Tibial nerve (tissue), 4 donors: ENCODE measurements at regions not wholly inside any gene's neighbourhood (a gene's known extent, or its start where the extent isn't known, plus 50 kb on each side); places are given as distances from the start of the nearest gene placed in this dataset.

ENCODE experiments used
- DNase-seq, 2 donors: peaks; one replicate each; pipeline ENCODE4 v3.0.0-alpha.2; 2019; ENCODE audit warnings: low spot score in 2 of 2
- H3K27ac ChIP-seq, 4 donors: fragments of 200-600 bp; sonication (generic) in 3 of 4; one replicate each; pipeline ENCODE4 v1.5.1; 2017 to 2019; ENCODE audit warnings: mild to moderate bottlenecking in 1 of 4
- H3K27me3 ChIP-seq, 2 donors: fragments of 200-600 bp; sonication (generic) in 1 of 2; one replicate each; pipeline versions ENCODE4 v1.5.1 to v1.6.0; 2017 to 2019
- H3K36me3 ChIP-seq, 3 donors: fragments of 200-600 bp; sonication (generic); one replicate each; pipeline ENCODE4 v1.5.1; 2018 to 2019
- H3K4me1 ChIP-seq, 4 donors: fragments of 200-600 bp; sonication (generic) in 3 of 4; one replicate each; pipeline ENCODE4 v1.5.1; 2017 to 2019
- H3K4me3 ChIP-seq, 4 donors: fragments of 200-600 bp; sonication (generic) in 3 of 4; one replicate each; pipeline ENCODE4 v1.5.1; 2017 to 2019; ENCODE audit warnings: mild to moderate bottlenecking in 1 of 4, moderate library complexity in 1 of 4
- H3K9me3 ChIP-seq, 4 donors: fragments of 200-600 bp; sonication (generic) in 3 of 4; one replicate each; pipeline ENCODE4 v1.5.1; 2017 to 2019
- CTCF ChIP-seq, 5 experiments: fragments of 200-600 bp in 3 of 5; fragments of 450-650 bp in 2 of 5; sonication (generic) in 3 of 5; IDR thresholded peaks; one replicate each; pipeline ENCODE4 v1.5.1; 2016 to 2019; ENCODE audit warnings: antibody characterized with exemption in 5 of 5, mild to moderate bottlenecking in 3 of 5, moderate library complexity in 2 of 5
- EP300 ChIP-seq, 2 donors: sonication (generic); formaldehyde crosslinking; IDR thresholded peaks; one replicate each; pipeline ENCODE4 v1.6.1; 2017; ENCODE audit warnings: antibody characterized with exemption in 2 of 2, mild to moderate bottlenecking in 1 of 2
- POLR2A ChIP-seq, 2 donors: fragments of 450-650 bp; IDR thresholded peaks; one replicate each; pipeline ENCODE4 v1.6.1; 2017; ENCODE audit warnings: antibody characterized with exemption in 2 of 2, mild to moderate bottlenecking in 2 of 2, moderate library complexity in 2 of 2
- WGBS, 2 donors: methylation state at CpG; one replicate each; pipeline ENCODE4 v1.1.5; 2018; 5-methylcytosine and 5-hydroxymethylcytosine counted together

- TF ChIP-seq POLR2A (IDR thresholded peaks at IDR 0.05) (no peak), CTCF (IDR thresholded peaks at IDR 0.05) (peak; percentile 32 to 69 (median 56)), EP300 (IDR thresholded peaks at IDR 0.05) (no peak)
- no peaks in the 10 kb centered on the region for H3K27me3 ChIP-seq
- no peaks in the 10 kb centered on the region for H3K36me3 ChIP-seq
- no peak overlapping the region for H3K27ac ChIP-seq
- peaks cover 0 to 12% (median 0%) of the 10 kb centered on the region in 4 donors for H3K4me1 ChIP-seq
- no peaks in the 10 kb centered on the region for H3K9me3 ChIP-seq
- WGBS, 2 donors = 17 to 24% methylated on average over 5 of the region's 5 CpGs
- no peak overlapping the region for H3K4me3 ChIP-seq
- no peak for DNase-seq
Measured at GRCh38 chr21:26717146-26717739, 128.0 kb downstream of the ADAMTS1 start.

- 17 to 18% methylated on average over 7 of the region's 7 CpGs for WGBS, 2 donors
- H3K27ac ChIP-seq = no peak overlapping the region
- H3K27me3 ChIP-seq = no peaks in the 10 kb centered on the region
- peaks cover 0 to 12% (median 0%) of the 10 kb centered on the region in 4 donors for H3K4me1 ChIP-seq
- no peaks in the 10 kb centered on the region for H3K9me3 ChIP-seq
- DNase-seq = peak in 1 of 2 donors; percentile 52
- H3K36me3 ChIP-seq = no peaks in the 10 kb centered on the region
- no peak overlapping the region for H3K4me3 ChIP-seq
- TF ChIP-seq CTCF (IDR thresholded peaks at IDR 0.05) (peak; percentile 23 to 72 (median 56)), EP300 (IDR thresholded peaks at IDR 0.05) (no peak)
Measured at GRCh38 chr21:26715878-26716506, 129.2 kb downstream of the ADAMTS1 start.

GRCh38 chr21:26715116-26715515, 130.1 kb downstream of the ADAMTS1 start:
- WGBS, 2 donors = 91 to 96% methylated on average over 4 of the region's 4 CpGs
- no peaks in the 10 kb centered on the region for H3K27me3 ChIP-seq
- H3K27ac ChIP-seq = no peak overlapping the region
- no peak for DNase-seq
- no peaks in the 10 kb centered on the region for H3K9me3 ChIP-seq
- no peaks in the 10 kb centered on the region for H3K36me3 ChIP-seq
- TF ChIP-seq CTCF (IDR thresholded peaks at IDR 0.05) (no peak), EP300 (IDR thresholded peaks at IDR 0.05) (no peak), POLR2A (IDR thresholded peaks at IDR 0.05) (no peak)
- H3K4me1 ChIP-seq = peaks cover 0 to 12% (median 0%) of the 10 kb centered on the region in 4 donors
- H3K4me3 ChIP-seq = no peak overlapping the region

- no peaks in the 10 kb centered on the region for H3K4me1 ChIP-seq
- H3K9me3 ChIP-seq = no peaks in the 10 kb centered on the region
- no peak overlapping the region for H3K4me3 ChIP-seq
- no peak for DNase-seq
- TF ChIP-seq CTCF (IDR thresholded peaks at IDR 0.05) = no peak
- TF ChIP-seq EP300 (IDR thresholded peaks at IDR 0.05) = no peak
- TF ChIP-seq POLR2A (IDR thresholded peaks at IDR 0.05) = no peak
- 78 to 82% methylated on average over 11 of the region's 11 CpGs for WGBS, 2 donors
- H3K27ac ChIP-seq = no peak overlapping the region
- no peaks in the 10 kb centered on the region for H3K36me3 ChIP-seq
- H3K27me3 ChIP-seq = no peaks in the 10 kb centered on the region
Measured at GRCh38 chr21:26710155-26710554, 135.1 kb downstream of the ADAMTS1 start.

- Histone ChIP-seq H3K9me3 (no peaks in the 10 kb centered on the region), H3K4me1 (no peaks in the 10 kb centered on the region), H3K27me3 (no peaks in the 10 kb centered on the region), H3K36me3 (no peaks in the 10 kb centered on the region), H3K4me3 (no peak overlapping the region), H3K27ac (no peak overlapping the region)
- DNase-seq = no peak
- WGBS, 2 donors = 94 to 97% methylated on average over 7 of the region's 7 CpGs
- TF ChIP-seq POLR2A (IDR thresholded peaks at IDR 0.05) (no peak), EP300 (IDR thresholded peaks at IDR 0.05) (no peak), CTCF (IDR thresholded peaks at IDR 0.05) (no peak)
Measured at GRCh38 chr21:26709090-26709489, 136.0 kb upstream of the CYYR1 start.
